Left ventricle myocardium superior (tissue), 1 donor: ENCODE measurements at regions not wholly inside any gene's neighbourhood (a gene's known extent, or its start where the extent isn't known, plus 50 kb on each side); places are given as distances from the start of the nearest gene placed in this dataset.
"Not testable (repeated sequence)": the region's sequence is repeated elsewhere in the genome, so short reads cannot be mapped to it uniquely, and the experiment has no call there.

ENCODE experiments used
- ATAC-seq: fragments of 200-7000 bp; cut with Tn5 transposase; one replicate; pipeline ENCODE4 v1.9.1; 2020; ENCODE audit warnings: mild to moderate bottlenecking, moderate library complexity
- DNase-seq: peaks from one replicate; pipeline ENCODE4 v3.0.0-alpha.2; 2020
- intact Hi-C: fragments of 100-400 bp; cut with micrococcal nuclease; formaldehyde crosslinking; loops from one replicate; pipeline ENCODE4 v1.11.0; 2022
- donor health status: DM: no; HTN: yes; CAD: no; lungs with severe emphysema.

GRCh38 chr3:163490119-163490518 lies 1588.2 kb downstream of the SI start:
- DNase-seq (no peak), ATAC-seq (no peak)
- intact Hi-C loops: no loop called here

GRCh38 chr3:163482695-163483094 lies 1595.6 kb downstream of the SI start:
- intact Hi-C loops: no loop called here
- no peak for DNase-seq
- no peak for ATAC-seq

GRCh38 chr3:163481738-163482137 lies 1596.6 kb downstream of the SI start:
- intact Hi-C loops: no loop called here
- no peak for DNase-seq
- no peak for ATAC-seq

- intact Hi-C loops: no loop called here
- no peak for ATAC-seq
- no peak for DNase-seq
These were observed 1602.1 kb downstream of the SI start for GRCh38 chr3:163476179-163476578.

- intact Hi-C loops: no loop called here
- DNase-seq (no peak), ATAC-seq (no peak)
These were observed 1603.5 kb downstream of the SI start for GRCh38 chr3:163474766-163475165.

- ATAC-seq (no peak), DNase-seq (no peak)
- intact Hi-C loops: no loop called here
These were observed 1609.6 kb downstream of the SI start for GRCh38 chr3:163468531-163469335.

GRCh38 chr3:163462446-163462845 lies 1615.8 kb downstream of the SI start:
- intact Hi-C loops: no loop called here
- ATAC-seq: no peak
- DNase-seq: no peak

GRCh38 chr3:163450698-163451097 lies 1627.6 kb downstream of the SI start:
- intact Hi-C loops: no loop called here
- ATAC-seq: no peak
- no peak for DNase-seq

- DNase-seq: no peak
- no peak for ATAC-seq
- intact Hi-C loops: no loop called here
These were observed 1639.5 kb downstream of the SI start for GRCh38 chr3:163438760-163439159.

- ATAC-seq (no peak), DNase-seq (no peak)
- intact Hi-C loops: no loop called here
These were observed 1655.6 kb downstream of the SI start for GRCh38 chr3:163422671-163423070.

- ATAC-seq: no peak
- DNase-seq: no peak
- intact Hi-C loops: no loop called here
These were observed 1686.7 kb downstream of the SI start for GRCh38 chr3:163391407-163392181.

- ATAC-seq (no peak), DNase-seq (no peak)
- intact Hi-C loops: no loop called here
These were observed 1693.9 kb downstream of the SI start for GRCh38 chr3:163384383-163384782.

GRCh38 chr3:163382183-163382582 lies 1696.1 kb downstream of the SI start:
- intact Hi-C loops: no loop called here
- no peak for ATAC-seq
- no peak for DNase-seq

- intact Hi-C loops: no loop called here
- no peak for ATAC-seq
These were observed 1710.1 kb downstream of the SI start for GRCh38 chr3:163368168-163368567.

GRCh38 chr3:163364717-163365116 lies 1713.6 kb downstream of the SI start:
- no peak for DNase-seq
- no peak for ATAC-seq
- intact Hi-C loops: no loop called here

More at GRCh38 chr3:163368168-163368567, 1710.1 kb downstream of the SI start:
- DNase-seq: no peak

- intact Hi-C loops: no loop called here
- DNase-seq (no peak), ATAC-seq (no peak)
These were observed 1716.1 kb downstream of the SI start for GRCh38 chr3:163362151-163362550.

GRCh38 chr3:163361357-163361878 lies 1716.9 kb downstream of the SI start:
- intact Hi-C loops, ATAC-seq, DNase-seq: not testable (repeated sequence)

- ATAC-seq (no peak), DNase-seq (no peak)
- intact Hi-C loops: no loop called here
These were observed 1730.4 kb downstream of the SI start for GRCh38 chr3:163347944-163348343.

- intact Hi-C loops: no loop called here
- ATAC-seq (no peak), DNase-seq (no peak)
These were observed 1742.9 kb downstream of the SI start for GRCh38 chr3:163335429-163335828.

GRCh38 chr3:163328680-163329079 lies 1749.6 kb downstream of the SI start:
- DNase-seq (no peak), ATAC-seq (no peak)
- intact Hi-C loops: no loop called here
